Neural progenitor cell (in vitro differentiated cells): ENCODE measurements at regions not wholly inside any gene's neighbourhood (a gene's known extent, or its start where the extent isn't known, plus 50 kb on each side); places are given as distances from the start of the nearest gene placed in this dataset.

Experiments used
- DNase-seq: peaks from one replicate; pipeline ENCODE4 v3.0.0-alpha.2; 2016; ENCODE audit warnings: low spot score
- H2AFZ ChIP-seq: fragments of 200-600 bp; sonication (generic); replicated peaks from 2 replicates; pipeline ENCODE4 v1.6.1; 2016; ENCODE audit warnings: antibody characterized with exemption
- H3F3A ChIP-seq: fragments of 200-600 bp; sonication (generic); 2 replicates; pipeline ENCODE4 v1.6.1; 2016; ENCODE audit warnings: antibody characterized with exemption, low read depth
- H3K27ac ChIP-seq: fragments of 200-600 bp; sonication (generic); 2 replicates; pipeline ENCODE4 v1.5.1; 2016; ENCODE audit warnings: mild to moderate bottlenecking
- H3K27me3 ChIP-seq: fragments of 200-600 bp; sonication (generic); 2 replicates; pipeline ENCODE4 v1.6.1; 2016; ENCODE audit warnings: mild to moderate bottlenecking, moderate library complexity
- H3K36me3 ChIP-seq: fragments of 200-600 bp; sonication (generic); 2 replicates; pipeline ENCODE4 v1.5.1; 2016
- H3K4me1 ChIP-seq: fragments of 200-600 bp; sonication (generic); 2 replicates; pipeline ENCODE4 v1.6.1; 2016; ENCODE audit warnings: mixed run types
- H3K4me2 ChIP-seq: fragments of 200-600 bp; sonication (generic); 2 replicates; pipeline ENCODE4 v1.6.1; 2016
- H3K4me3 ChIP-seq: fragments of 200-600 bp; sonication (generic); 2 replicates; pipeline ENCODE4 v1.5.1; 2016
- H3K79me2 ChIP-seq: fragments of 200-600 bp; sonication (generic); 2 replicates; pipeline ENCODE4 v1.6.1; 2016; ENCODE audit warnings: low read depth
- H3K9ac ChIP-seq: fragments of 200-600 bp; sonication (generic); 2 replicates; pipeline ENCODE4 v1.6.1; 2016
- H3K9me3 ChIP-seq: fragments of 200-600 bp; sonication (generic); 2 replicates; pipeline ENCODE4 v1.5.1; 2016; ENCODE audit warnings: low read depth
- H4K20me1 ChIP-seq: fragments of 200-600 bp; sonication (generic); 2 replicates; pipeline ENCODE4 v1.6.1; 2016; ENCODE audit warnings: low read depth
- H3K27ac Mint-ChIP-seq: 3 replicates; pipeline ENCODE4 v1.8.0; 2021; ENCODE audit warnings: mixed read lengths
- H3K27me3 Mint-ChIP-seq: 2 replicates; pipeline ENCODE4 v1.8.0; 2022; ENCODE audit warnings: low read depth, mild to moderate bottlenecking, inconsistent platforms, moderate library complexity, mixed read lengths; ENCODE audit not compliant: insufficient read depth
- H3K36me3 Mint-ChIP-seq: 3 replicates; pipeline ENCODE4 v1.8.0; 2021; ENCODE audit warnings: mixed read lengths
- H3K4me1 Mint-ChIP-seq: 3 replicates; pipeline ENCODE4 v1.8.0; 2021; ENCODE audit warnings: mixed read lengths
- H3K4me3 Mint-ChIP-seq: 3 replicates; pipeline ENCODE4 v1.8.0; 2021; ENCODE audit warnings: mild to moderate bottlenecking, moderate library complexity, mixed read lengths
- H3K9me3 Mint-ChIP-seq: 3 replicates; pipeline ENCODE4 v1.8.0; 2020; ENCODE audit warnings: mixed read lengths
- CTCF ChIP-seq: fragments of 200-600 bp; sonication (generic); IDR thresholded peaks from 2 replicates; pipeline ENCODE4 v1.5.1; 2017; ENCODE audit warnings: antibody characterized with exemption, mild to moderate bottlenecking
- EZH2 ChIP-seq: fragments of 200-600 bp; sonication (generic); IDR thresholded peaks from 2 replicates; pipeline ENCODE4 v1.6.1; 2017; ENCODE audit warnings: antibody characterized with exemption, mild to moderate bottlenecking, moderate library complexity
- EZH2phosphoT487 ChIP-seq: fragments of 200-600 bp; sonication (generic); IDR thresholded peaks from 2 replicates; pipeline ENCODE4 v1.6.1; 2017; ENCODE audit warnings: antibody characterized with exemption

GRCh38 chr13:105518086-105518485, 1017.4 kb downstream of the EFNB2 start:
- H3F3A ChIP-seq = no peaks in the 10 kb centered on the region
- Mint-ChIP-seq H3K27ac (no peak overlapping the region), H3K4me1 (peaks cover 2% of the 10 kb centered on the region), H3K9me3 (peaks cover 23% of the 10 kb centered on the region), H3K27me3 (peaks cover 4% of the 10 kb centered on the region), H3K36me3 (peaks cover 3% of the 10 kb centered on the region), H3K4me3 (no peak overlapping the region)
- H3K4me2 ChIP-seq = no peak overlapping the region
- no peak overlapping the region for H2AFZ ChIP-seq
- H3K9ac ChIP-seq = no peak overlapping the region
- no peak overlapping the region for H3K27ac ChIP-seq
- H3K79me2 ChIP-seq = no peaks in the 10 kb centered on the region
- H3K27me3 ChIP-seq = no peaks in the 10 kb centered on the region
- H3K4me1 ChIP-seq = no peaks in the 10 kb centered on the region
- H4K20me1 ChIP-seq = no peaks in the 10 kb centered on the region
- no peak for DNase-seq
- no peak overlapping the region for H3K4me3 ChIP-seq
- H3K9me3 ChIP-seq = no peaks in the 10 kb centered on the region
- no peak for TF ChIP-seq EZH2phosphoT487
- TF ChIP-seq EZH2 = no peak
- no peak for TF ChIP-seq CTCF
- no peaks in the 10 kb centered on the region for H3K36me3 ChIP-seq

GRCh38 chr13:105514401-105514800, 1021.1 kb downstream of the EFNB2 start:
- no peak overlapping the region for H3K9ac ChIP-seq
- Mint-ChIP-seq H3K27ac (no peak overlapping the region), H3K36me3 (peaks cover 3% of the 10 kb centered on the region), H3K4me1 (peaks cover 2% of the 10 kb centered on the region), H3K27me3 (peaks cover 6% of the 10 kb centered on the region), H3K4me3 (no peak overlapping the region), H3K9me3 (peaks cover 16% of the 10 kb centered on the region)
- H3K9me3 ChIP-seq = no peaks in the 10 kb centered on the region
- H3K4me3 ChIP-seq = no peak overlapping the region
- H3K36me3 ChIP-seq = no peaks in the 10 kb centered on the region
- H3F3A ChIP-seq = no peaks in the 10 kb centered on the region
- H3K27me3 ChIP-seq = no peaks in the 10 kb centered on the region
- no peaks in the 10 kb centered on the region for H3K4me1 ChIP-seq
- no peaks in the 10 kb centered on the region for H3K79me2 ChIP-seq
- TF ChIP-seq CTCF (no peak), EZH2phosphoT487 (no peak), EZH2 (no peak)
- DNase-seq = no peak
- no peaks in the 10 kb centered on the region for H4K20me1 ChIP-seq
- no peak overlapping the region for H2AFZ ChIP-seq
- H3K4me2 ChIP-seq = no peak overlapping the region
- no peak overlapping the region for H3K27ac ChIP-seq

GRCh38 chr13:105513448-105513847, 1022.0 kb downstream of the EFNB2 start:
- Histone ChIP-seq H3K27ac (no peak overlapping the region), H3K36me3 (no peaks in the 10 kb centered on the region), H4K20me1 (no peaks in the 10 kb centered on the region), H2AFZ (no peak overlapping the region), H3K27me3 (no peaks in the 10 kb centered on the region), H3K4me3 (no peak overlapping the region), H3K9ac (no peak overlapping the region), H3K4me2 (no peak overlapping the region), H3K9me3 (no peaks in the 10 kb centered on the region), H3K4me1 (no peaks in the 10 kb centered on the region), H3F3A (no peaks in the 10 kb centered on the region), H3K79me2 (no peaks in the 10 kb centered on the region)
- Mint-ChIP-seq H3K36me3 (peaks cover 3% of the 10 kb centered on the region), H3K9me3 (peaks cover 16% of the 10 kb centered on the region), H3K4me1 (peaks cover 2% of the 10 kb centered on the region), H3K27ac (no peak overlapping the region), H3K4me3 (no peak overlapping the region), H3K27me3 (peaks cover 6% of the 10 kb centered on the region)
- peak; percentile 7 for DNase-seq
- no peak for TF ChIP-seq EZH2phosphoT487
- TF ChIP-seq CTCF = no peak
- no peak for TF ChIP-seq EZH2
